ENCODE measurements at regions not wholly inside any gene's neighbourhood (a gene's known extent, or its start where the extent isn't known, plus 50 kb on each side); places are given as distances from the start of the nearest gene placed in this dataset.

DNA sequence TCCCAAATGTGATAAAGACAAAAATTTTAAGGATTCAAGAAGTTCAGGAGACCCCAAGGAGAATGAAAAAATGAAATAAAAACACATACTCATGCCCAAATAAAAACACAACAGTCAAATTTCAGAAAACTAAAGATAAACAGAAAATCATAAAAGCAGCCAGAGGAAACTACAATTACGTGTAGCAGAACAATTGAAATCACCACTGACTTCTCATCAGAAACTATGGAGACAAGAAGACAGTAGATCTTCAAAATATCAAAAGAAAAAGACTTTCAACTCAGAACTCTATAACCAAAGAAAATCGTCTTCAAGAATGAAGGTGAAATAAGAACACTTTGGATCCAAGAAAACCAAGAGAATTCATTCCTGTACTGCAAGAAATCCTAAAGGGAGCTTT lies 54.9 kb downstream of the DIO3 start:
- H3K27me3 ChIP-seq (ENCODE audit: insufficient read depth, poor library complexity, severe bottlenecking) = peaks cover 15% of the 10 kb centered on the region
- DNase-seq (ENCODE audit: low read depth in 1 of 2, low spot score in 1 of 2) = no peak
- H3K4me3 ChIP-seq (replicated peaks; ENCODE audit: insufficient read depth, low read length) = no peak overlapping the region
- H3K27ac ChIP-seq (replicated peaks) = no peak overlapping the region
- TF ChIP-seq POLR2AphosphoS5 (IDR thresholded peaks at IDR 0.05; ENCODE audit: low read depth) (no peak), REST (IDR thresholded peaks at IDR 0.05; ENCODE audit: insufficient replicate concordance, low read depth) (no peak)
- TF ChIP-seq, protein P1, sequence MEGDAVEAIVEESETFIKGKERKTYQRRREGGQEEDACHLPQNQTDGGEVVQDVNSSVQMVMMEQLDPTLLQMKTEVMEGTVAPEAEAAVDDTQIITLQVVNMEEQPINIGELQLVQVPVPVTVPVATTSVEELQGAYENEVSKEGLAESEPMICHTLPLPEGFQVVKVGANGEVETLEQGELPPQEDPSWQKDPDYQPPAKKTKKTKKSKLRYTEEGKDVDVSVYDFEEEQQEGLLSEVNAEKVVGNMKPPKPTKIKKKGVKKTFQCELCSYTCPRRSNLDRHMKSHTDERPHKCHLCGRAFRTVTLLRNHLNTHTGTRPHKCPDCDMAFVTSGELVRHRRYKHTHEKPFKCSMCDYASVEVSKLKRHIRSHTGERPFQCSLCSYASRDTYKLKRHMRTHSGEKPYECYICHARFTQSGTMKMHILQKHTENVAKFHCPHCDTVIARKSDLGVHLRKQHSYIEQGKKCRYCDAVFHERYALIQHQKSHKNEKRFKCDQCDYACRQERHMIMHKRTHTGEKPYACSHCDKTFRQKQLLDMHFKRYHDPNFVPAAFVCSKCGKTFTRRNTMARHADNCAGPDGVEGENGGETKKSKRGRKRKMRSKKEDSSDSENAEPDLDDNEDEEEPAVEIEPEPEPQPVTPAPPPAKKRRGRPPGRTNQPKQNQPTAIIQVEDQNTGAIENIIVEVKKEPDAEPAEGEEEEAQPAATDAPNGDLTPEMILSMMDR (IDR thresholded peaks at IDR 0.05; ENCODE audit: insufficient read depth, low read length) = no peak

DNA sequence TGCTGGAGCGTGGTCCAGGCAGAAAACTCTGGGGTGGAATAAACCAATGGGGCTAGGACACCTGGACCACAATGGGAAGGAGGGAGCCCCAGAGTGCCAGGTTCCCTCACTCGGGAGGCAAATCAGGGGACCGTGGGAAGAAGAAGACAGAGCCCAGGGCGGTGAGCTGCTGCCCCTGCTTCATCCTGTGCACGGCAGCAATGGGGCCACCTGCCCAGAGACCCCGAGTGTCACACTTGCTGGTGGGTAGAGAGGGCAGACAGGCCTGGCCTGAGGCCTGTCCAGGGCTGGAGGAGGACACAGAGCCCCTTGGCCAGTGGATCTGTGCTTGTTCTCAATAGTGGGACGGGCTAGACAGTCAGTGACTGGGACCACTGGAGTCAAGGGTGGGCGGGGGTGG lies 58.2 kb downstream of the DIO3 start:
- Histone ChIP-seq H3K4me3 (replicated peaks; ENCODE audit: insufficient read depth, low read length) (no peak overlapping the region), H3K27ac (replicated peaks) (no peak overlapping the region), H3K27me3 (ENCODE audit: insufficient read depth, poor library complexity, severe bottlenecking) (no peaks in the 10 kb centered on the region)
- no peak for DNase-seq (ENCODE audit: low read depth in 1 of 2, low spot score in 1 of 2)
- TF ChIP-seq, protein P1 (IDR thresholded peaks at IDR 0.05; ENCODE audit: insufficient read depth, low read length) = no peak
- no peak for TF ChIP-seq POLR2AphosphoS5 (IDR thresholded peaks at IDR 0.05; ENCODE audit: low read depth)
- TF ChIP-seq SPI1 (IDR thresholded peaks at IDR 0.05; ENCODE audit: borderline replicate concordance, low read depth) = no peak
- TF ChIP-seq REST (IDR thresholded peaks at IDR 0.05; ENCODE audit: insufficient replicate concordance, low read depth) = no peak
- no peak for TF ChIP-seq GABPA (IDR thresholded peaks at IDR 0.05; ENCODE audit: low read depth)

DNA sequence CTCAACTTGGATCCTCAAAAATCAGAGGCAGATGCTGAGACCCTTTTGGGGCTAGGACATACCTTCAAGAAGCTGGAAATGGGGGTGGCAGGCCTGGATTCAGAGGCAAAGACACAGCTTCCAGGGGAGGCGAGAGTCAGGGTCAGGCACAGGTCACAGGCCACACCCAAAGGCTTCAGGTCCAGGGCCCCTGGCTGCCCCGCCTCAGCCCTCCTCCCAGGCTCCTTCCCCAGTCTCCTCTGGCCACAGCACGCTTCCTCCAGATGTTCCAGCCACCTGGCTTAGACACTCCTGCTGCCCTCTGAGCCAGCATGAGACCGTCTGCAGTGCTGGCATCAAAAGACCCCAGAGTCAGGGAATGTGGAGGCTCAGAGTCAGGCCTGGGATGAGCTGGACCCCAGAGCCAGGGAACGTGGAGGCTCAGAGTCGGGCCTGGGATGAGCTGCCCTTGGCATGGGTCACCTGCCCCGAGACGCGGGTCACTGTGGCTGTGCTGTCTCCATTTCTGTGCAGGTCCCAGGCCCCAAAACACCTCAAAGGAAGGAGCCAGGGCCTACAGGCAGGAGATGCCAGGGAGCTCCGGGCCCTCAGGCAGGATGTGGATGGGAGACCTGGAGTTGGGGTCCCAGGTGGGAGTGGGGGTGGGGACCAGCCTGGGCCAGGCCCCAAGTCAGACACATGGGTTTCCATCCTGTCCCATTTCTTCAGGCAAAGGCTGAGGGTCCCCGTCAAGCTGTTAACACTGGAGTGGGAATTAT lies 58.9 kb downstream of the DIO3 start:
- H3K27ac ChIP-seq (replicated peaks) = no peak overlapping the region
- TF ChIP-seq, protein P1 (IDR thresholded peaks at IDR 0.05; ENCODE audit: insufficient read depth, low read length) = no peak
- TF ChIP-seq GABPA (IDR thresholded peaks at IDR 0.05; ENCODE audit: low read depth) (no peak), POLR2AphosphoS5 (IDR thresholded peaks at IDR 0.05; ENCODE audit: low read depth) (no peak), SPI1 (IDR thresholded peaks at IDR 0.05; ENCODE audit: borderline replicate concordance, low read depth) (no peak), REST (IDR thresholded peaks at IDR 0.05; ENCODE audit: insufficient replicate concordance, low read depth) (no peak)
- no peaks in the 10 kb centered on the region for H3K27me3 ChIP-seq (ENCODE audit: insufficient read depth, poor library complexity, severe bottlenecking)
- DNase-seq (ENCODE audit: low read depth in 1 of 2, low spot score in 1 of 2) = no peak
- no peak overlapping the region for H3K4me3 ChIP-seq (replicated peaks; ENCODE audit: insufficient read depth, low read length)

Data from HL-60 (cell line).